ENCODE measurements at regions not wholly inside any gene's neighbourhood (a gene's known extent, or its start where the extent isn't known, plus 50 kb on each side); places are given as distances from the start of the nearest gene placed in this dataset.

- no peaks in the 10 kb centered on the region for H3K79me2 ChIP-seq (ENCODE audit: control insufficient read depth, insufficient read depth, low read length)
- DNase-seq (ENCODE audit: extremely low read depth in 1 of 4, low spot score in 3 of 4) (no peak), ATAC-seq (peak; percentile 35), FAIRE-seq (no peak)
- H3K36me3 ChIP-seq (ENCODE audit: control insufficient read depth, insufficient read depth, low read length) = no peaks in the 10 kb centered on the region
- H3K9me1 ChIP-seq (ENCODE audit: control insufficient read depth, insufficient read depth, low read length) = no peaks in the 10 kb centered on the region
- no peak overlapping the region for H3K4me3 ChIP-seq
- WGBS (ENCODE audit: insufficient coverage, low coverage, missing lambda C conversion rate) = 20% methylated on average over 2 of the region's 2 CpGs
- in situ Hi-C loops (cut with MboI) = no loop called here
- no peaks in the 10 kb centered on the region for H3K9me3 ChIP-seq (replicated peaks; ENCODE audit: control insufficient read depth, insufficient read depth, low read depth, low read length)
- no TSS peak for BruUV-seq (replicated peaks)
- no peaks in the 10 kb centered on the region for H4K20me1 ChIP-seq (replicated peaks; ENCODE audit: control insufficient read depth, insufficient read depth, low read length)
- no peak overlapping the region for H3K4me2 ChIP-seq (ENCODE audit: insufficient read depth, low read length)
- intact Hi-C loops (cut with micrococcal nuclease) = no loop called here
- no peaks in the 10 kb centered on the region for H3K27me3 ChIP-seq (ENCODE audit: control insufficient read depth in 2 of 2, insufficient read depth in 2 of 2, low read length in 2 of 2)
- H2AFZ ChIP-seq (ENCODE audit: low read depth, low read length) = peak overlapping the region; percentile 64
- H3K4me1 ChIP-seq (replicated peaks in 1 of 2; ENCODE audit: control insufficient read depth in 2 of 2, insufficient read depth in 2 of 2, low read length in 2 of 2) = peaks cover under 1 to 11% of the 10 kb centered on the region in 2 experiments; a peak in 3 of 5 replicates
- no peak overlapping the region for H3K27ac ChIP-seq (ENCODE audit: extremely low read depth, low read depth, low read length)
- H3K9ac ChIP-seq (ENCODE audit: insufficient read depth in 1 of 2, low read depth in 2 of 2, low read length in 2 of 2) = peak overlapping the region in 1 of 2 experiments; percentile 0; a peak in 1 of 4 replicates
- CTCF ChIA-PET (ENCODE audit: low intra/inter-chr PET ratio) = no interaction called here
- POLR2A ChIA-PET = interaction anchor here (0.5 to 2.4 kb wide), 5 partner anchors 10 to 261 kb away, joined by 3 to 11 read pairs (median 4); no protein-coding TSS in a partner anchor
- TF ChIP-seq PHB (CRISPR knock-in tag; IDR thresholded peaks at IDR 0.05) = no peak
- TF ChIP-seq ZNF778 (CRISPR knock-in tag; IDR thresholded peaks at IDR 0.05) = no peak
- no peak for TF ChIP-seq REST (IDR thresholded peaks at IDR 0.05; ENCODE audit: borderline replicate concordance)
- no peak for TF ChIP-seq REST (CRISPR knock-in tag; IDR thresholded peaks at IDR 0.05; ENCODE audit: low read depth)
- TF ChIP-seq CREB3L1 (IDR thresholded peaks at IDR 0.05; ENCODE audit: borderline replicate concordance, low read depth) = no peak
- no peak for TF ChIP-seq SMAD4 (CRISPR knock-in tag; conservative IDR thresholded peaks at IDR 0.05)
- TF ChIP-seq SPI1 (IDR thresholded peaks at IDR 0.05; ENCODE audit: borderline replicate concordance, low read depth, low read length) = no peak
- no peak for TF ChIP-seq THAP7 (CRISPR knock-in tag; IDR thresholded peaks at IDR 0.05)
- peak in 1 of 2 experiments; percentile 14; a peak in 1 of 4 replicates for TF ChIP-seq RAD21 (CRISPR knock-in tag; conservative IDR thresholded peaks at IDR 0.05 in 1 of 2, IDR thresholded peaks at IDR 0.05 in 1 of 2)
- no peak for TF ChIP-seq PHF21A (IDR thresholded peaks at IDR 0.05; ENCODE audit: borderline replicate concordance, low read depth)
- no peak for TF ChIP-seq ZBTB12 (CRISPR knock-in tag; IDR thresholded peaks at IDR 0.05)
These were observed 76.1 kb upstream of the PPP2R5A start for GRCh38 chr1:212208978-212209644.
